Progenitor cell of endocrine pancreas (in vitro differentiated cells): ENCODE measurements at regions not wholly inside any gene's neighbourhood (a gene's known extent, or its start where the extent isn't known, plus 50 kb on each side); places are given as distances from the start of the nearest gene placed in this dataset.

Experiments
- DNase-seq: peaks from one replicate; pipeline ENCODE4 v3.0.0; 2021; ENCODE audit warnings: low spot score; ENCODE audit not compliant: unreplicated experiment
- H3K27ac Mint-ChIP-seq: 2 replicates; pipeline ENCODE4 v1.8.0; 2021; ENCODE audit warnings: mild to moderate bottlenecking, moderate library complexity, mixed read lengths
- H3K27me3 Mint-ChIP-seq: 2 replicates; pipeline ENCODE4 v1.8.0; 2021; ENCODE audit warnings: mixed read lengths
- H3K36me3 Mint-ChIP-seq: 2 replicates; pipeline ENCODE4 v1.8.0; 2022; ENCODE audit warnings: mixed read lengths; ENCODE audit not compliant: insufficient read depth
- H3K4me1 Mint-ChIP-seq: 2 replicates; pipeline ENCODE4 v1.8.0; 2021; ENCODE audit warnings: low read depth, mixed read lengths
- H3K4me3 Mint-ChIP-seq: 2 replicates; pipeline ENCODE4 v1.8.0; 2021; ENCODE audit warnings: low read depth, mild to moderate bottlenecking, moderate library complexity, mixed read lengths
- H3K9me3 Mint-ChIP-seq: 2 replicates; pipeline ENCODE4 v1.8.0; 2021; ENCODE audit warnings: low read depth, mixed read lengths
- TF ChIP-seq, protein P1 (sequence below): fragments of 200-600 bp; sonication (generic); IDR thresholded peaks from one replicate; pipeline ENCODE4 v1.5.0; 2021; ENCODE audit warnings: antibody characterized with exemption, mild to moderate bottlenecking; ENCODE audit not compliant: unreplicated experiment

- Mint-ChIP-seq H3K36me3 (no peaks in the 10 kb centered on the region), H3K27me3 (no peaks in the 10 kb centered on the region), H3K27ac (no peak overlapping the region), H3K4me3 (no peak overlapping the region), H3K9me3 (no peaks in the 10 kb centered on the region), H3K4me1 (no peaks in the 10 kb centered on the region)
- TF ChIP-seq, protein P1, sequence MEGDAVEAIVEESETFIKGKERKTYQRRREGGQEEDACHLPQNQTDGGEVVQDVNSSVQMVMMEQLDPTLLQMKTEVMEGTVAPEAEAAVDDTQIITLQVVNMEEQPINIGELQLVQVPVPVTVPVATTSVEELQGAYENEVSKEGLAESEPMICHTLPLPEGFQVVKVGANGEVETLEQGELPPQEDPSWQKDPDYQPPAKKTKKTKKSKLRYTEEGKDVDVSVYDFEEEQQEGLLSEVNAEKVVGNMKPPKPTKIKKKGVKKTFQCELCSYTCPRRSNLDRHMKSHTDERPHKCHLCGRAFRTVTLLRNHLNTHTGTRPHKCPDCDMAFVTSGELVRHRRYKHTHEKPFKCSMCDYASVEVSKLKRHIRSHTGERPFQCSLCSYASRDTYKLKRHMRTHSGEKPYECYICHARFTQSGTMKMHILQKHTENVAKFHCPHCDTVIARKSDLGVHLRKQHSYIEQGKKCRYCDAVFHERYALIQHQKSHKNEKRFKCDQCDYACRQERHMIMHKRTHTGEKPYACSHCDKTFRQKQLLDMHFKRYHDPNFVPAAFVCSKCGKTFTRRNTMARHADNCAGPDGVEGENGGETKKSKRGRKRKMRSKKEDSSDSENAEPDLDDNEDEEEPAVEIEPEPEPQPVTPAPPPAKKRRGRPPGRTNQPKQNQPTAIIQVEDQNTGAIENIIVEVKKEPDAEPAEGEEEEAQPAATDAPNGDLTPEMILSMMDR = no peak
- DNase-seq = no peak
Measured at GRCh38 chr3:118269537-118270125, 765.0 kb downstream of the IGSF11 start.

GRCh38 chr3:118272991-118273390, 761.7 kb downstream of the IGSF11 start:
- H3K36me3 Mint-ChIP-seq = no peaks in the 10 kb centered on the region
- no peaks in the 10 kb centered on the region for H3K4me1 Mint-ChIP-seq
- H3K27me3 Mint-ChIP-seq = no peaks in the 10 kb centered on the region
- no peak overlapping the region for H3K27ac Mint-ChIP-seq
- no peak overlapping the region for H3K4me3 Mint-ChIP-seq
- H3K9me3 Mint-ChIP-seq = no peaks in the 10 kb centered on the region
- no peak for DNase-seq
- TF ChIP-seq, protein P1 = no peak

GRCh38 chr3:118277814-118278213, 756.8 kb downstream of the IGSF11 start:
- TF ChIP-seq, protein P1 = no peak
- H3K4me1 Mint-ChIP-seq = no peaks in the 10 kb centered on the region
- no peaks in the 10 kb centered on the region for H3K9me3 Mint-ChIP-seq
- H3K36me3 Mint-ChIP-seq = no peaks in the 10 kb centered on the region
- no peaks in the 10 kb centered on the region for H3K27me3 Mint-ChIP-seq
- no peak overlapping the region for H3K27ac Mint-ChIP-seq
- no peak overlapping the region for H3K4me3 Mint-ChIP-seq
- DNase-seq = no peak

DNA sequence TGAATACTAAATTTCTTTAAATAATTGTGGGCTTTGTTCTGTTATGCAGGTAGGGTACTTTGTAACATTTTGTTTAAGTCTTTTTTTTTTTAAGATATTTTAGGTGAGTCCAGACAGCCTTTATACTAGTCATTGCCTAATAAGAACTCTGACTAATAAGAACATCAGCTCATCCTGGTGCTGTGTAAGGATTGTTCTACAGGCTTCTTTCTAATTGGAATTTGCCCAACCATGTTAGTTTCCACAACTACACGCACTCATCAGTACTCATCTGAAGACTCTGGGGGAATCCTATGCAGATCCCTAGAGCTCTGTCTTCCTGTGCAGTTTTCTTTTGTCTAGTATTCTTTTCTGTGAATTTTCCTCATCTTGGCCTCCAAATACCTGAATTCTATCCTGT, 741.8 kb downstream of the IGSF11 start:
- no peak overlapping the region for H3K27ac Mint-ChIP-seq
- TF ChIP-seq, protein P1 = no peak
- no peak overlapping the region for H3K4me3 Mint-ChIP-seq
- H3K4me1 Mint-ChIP-seq = no peaks in the 10 kb centered on the region
- H3K36me3 Mint-ChIP-seq = no peaks in the 10 kb centered on the region
- H3K27me3 Mint-ChIP-seq = no peaks in the 10 kb centered on the region
- DNase-seq = no peak
- no peaks in the 10 kb centered on the region for H3K9me3 Mint-ChIP-seq

DNA sequence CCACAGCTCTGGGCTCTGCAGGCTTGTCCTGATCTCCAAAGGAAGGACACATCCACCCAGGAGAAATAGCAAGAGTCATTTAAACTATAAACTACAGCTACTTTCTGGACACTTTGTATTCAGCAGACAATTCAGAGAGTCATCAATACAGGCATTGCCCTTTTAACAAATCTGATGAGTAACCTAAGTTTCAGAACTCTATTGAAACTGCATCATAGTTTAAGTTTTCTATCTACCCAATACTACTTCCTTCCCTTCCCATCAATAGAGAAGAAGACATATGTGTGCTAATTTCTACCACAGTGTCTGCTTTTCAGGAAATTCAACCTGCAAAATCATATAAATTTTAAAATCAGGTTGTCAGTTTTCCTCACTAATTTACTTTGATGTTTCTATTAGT, 736.5 kb downstream of the IGSF11 start:
- Mint-ChIP-seq H3K9me3 (no peaks in the 10 kb centered on the region), H3K4me1 (no peaks in the 10 kb centered on the region), H3K27ac (no peak overlapping the region), H3K27me3 (no peaks in the 10 kb centered on the region), H3K4me3 (no peak overlapping the region), H3K36me3 (no peaks in the 10 kb centered on the region)
- no peak for DNase-seq
- TF ChIP-seq, protein P1 = no peak
